ENCODE measurements at regions not wholly inside any gene's neighbourhood (a gene's known extent, or its start where the extent isn't known, plus 50 kb on each side); places are given as distances from the start of the nearest gene placed in this dataset.

GRCh38 chr13:76737526-76737925, 148.7 kb downstream of the KCTD12 start:
- no peaks in the 10 kb centered on the region for H3K36me3 ChIP-seq (replicated peaks; ENCODE audit: low read depth, low read length)
- no peaks in the 10 kb centered on the region for H4K20me1 ChIP-seq (ENCODE audit: insufficient read depth, low read length)
- no peaks in the 10 kb centered on the region for H3K4me1 ChIP-seq (ENCODE audit: low read length)
- no peaks in the 10 kb centered on the region for H3K27me3 ChIP-seq (ENCODE audit: low read depth, low read length)
- H3K4me2 ChIP-seq (ENCODE audit: low read length), result no peak overlapping the region
- H3K9me3 ChIP-seq (ENCODE audit: insufficient read depth, low read length), result no peaks in the 10 kb centered on the region
- no peak overlapping the region for H3K4me3 ChIP-seq (ENCODE audit: low read length)
- TF ChIP-seq CTCF (IDR thresholded peaks at IDR 0.05; ENCODE audit: low read depth, low read length) (no peak), EZH2phosphoT487 (IDR thresholded peaks at IDR 0.05; ENCODE audit: low read depth) (no peak)
- H2AFZ ChIP-seq (ENCODE audit: low read depth, low read length), result no peak overlapping the region
- no peaks in the 10 kb centered on the region for H3K79me2 ChIP-seq (ENCODE audit: low read length)
- no peak overlapping the region for H3K9ac ChIP-seq (ENCODE audit: low read length)
- H3K27ac ChIP-seq (ENCODE audit: low read length), result no peak overlapping the region

GRCh38 chr13:76735641-76736040, 150.6 kb downstream of the KCTD12 start:
- H3K36me3 ChIP-seq (replicated peaks; ENCODE audit: low read depth, low read length), result no peaks in the 10 kb centered on the region
- H3K27ac ChIP-seq (ENCODE audit: low read length), result no peak overlapping the region
- no peak overlapping the region for H3K4me2 ChIP-seq (ENCODE audit: low read length)
- no peak overlapping the region for H3K9ac ChIP-seq (ENCODE audit: low read length)
- H2AFZ ChIP-seq (ENCODE audit: low read depth, low read length), result no peak overlapping the region
- H3K9me3 ChIP-seq (ENCODE audit: insufficient read depth, low read length), result no peaks in the 10 kb centered on the region
- H4K20me1 ChIP-seq (ENCODE audit: insufficient read depth, low read length), result no peaks in the 10 kb centered on the region
- no peaks in the 10 kb centered on the region for H3K4me1 ChIP-seq (ENCODE audit: low read length)
- no peak overlapping the region for H3K4me3 ChIP-seq (ENCODE audit: low read length)
- TF ChIP-seq EZH2phosphoT487 (IDR thresholded peaks at IDR 0.05; ENCODE audit: low read depth), result no peak
- TF ChIP-seq CTCF (IDR thresholded peaks at IDR 0.05; ENCODE audit: low read depth, low read length), result no peak
- H3K27me3 ChIP-seq (ENCODE audit: low read depth, low read length), result no peaks in the 10 kb centered on the region
- no peaks in the 10 kb centered on the region for H3K79me2 ChIP-seq (ENCODE audit: low read length)

- H4K20me1 ChIP-seq (ENCODE audit: insufficient read depth, low read length), result no peaks in the 10 kb centered on the region
- no peak overlapping the region for H3K27ac ChIP-seq (ENCODE audit: low read length)
- no peak overlapping the region for H3K4me2 ChIP-seq (ENCODE audit: low read length)
- no peaks in the 10 kb centered on the region for H3K79me2 ChIP-seq (ENCODE audit: low read length)
- H3K4me3 ChIP-seq (ENCODE audit: low read length), result no peak overlapping the region
- H3K27me3 ChIP-seq (ENCODE audit: low read depth, low read length), result no peaks in the 10 kb centered on the region
- no peaks in the 10 kb centered on the region for H3K9me3 ChIP-seq (ENCODE audit: insufficient read depth, low read length)
- no peaks in the 10 kb centered on the region for H3K4me1 ChIP-seq (ENCODE audit: low read length)
- no peak overlapping the region for H3K9ac ChIP-seq (ENCODE audit: low read length)
- TF ChIP-seq EZH2phosphoT487 (IDR thresholded peaks at IDR 0.05; ENCODE audit: low read depth) (no peak), CTCF (IDR thresholded peaks at IDR 0.05; ENCODE audit: low read depth, low read length) (no peak)
- H3K36me3 ChIP-seq (replicated peaks; ENCODE audit: low read depth, low read length), result no peaks in the 10 kb centered on the region
- H2AFZ ChIP-seq (ENCODE audit: low read depth, low read length), result no peak overlapping the region
Measured at GRCh38 chr13:76733671-76734070, 152.5 kb downstream of the KCTD12 start.

GRCh38 chr13:76732367-76732766, 153.8 kb downstream of the KCTD12 start:
- Histone ChIP-seq H3K4me1 (ENCODE audit: low read length) (no peaks in the 10 kb centered on the region), H4K20me1 (ENCODE audit: insufficient read depth, low read length) (no peaks in the 10 kb centered on the region), H3K79me2 (ENCODE audit: low read length) (no peaks in the 10 kb centered on the region), H3K4me3 (ENCODE audit: low read length) (no peak overlapping the region), H3K36me3 (replicated peaks; ENCODE audit: low read depth, low read length) (no peaks in the 10 kb centered on the region), H2AFZ (ENCODE audit: low read depth, low read length) (no peak overlapping the region), H3K27me3 (ENCODE audit: low read depth, low read length) (no peaks in the 10 kb centered on the region), H3K27ac (ENCODE audit: low read length) (no peak overlapping the region), H3K9me3 (ENCODE audit: insufficient read depth, low read length) (no peaks in the 10 kb centered on the region), H3K9ac (ENCODE audit: low read length) (no peak overlapping the region), H3K4me2 (ENCODE audit: low read length) (no peak overlapping the region)
- TF ChIP-seq EZH2phosphoT487 (IDR thresholded peaks at IDR 0.05; ENCODE audit: low read depth) (no peak), CTCF (IDR thresholded peaks at IDR 0.05; ENCODE audit: low read depth, low read length) (no peak)
